Cardiac fibroblast (primary cell): ENCODE measurements at regions not wholly inside any gene's neighbourhood (a gene's known extent, or its start where the extent isn't known, plus 50 kb on each side); places are given as distances from the start of the nearest gene placed in this dataset.

ENCODE experiments used
- DNase-seq, 2 donors: peaks; one replicate each; pipeline versions ENCODE4 v3.0.0 to v3.0.0-alpha.2; 2010; ENCODE audit warnings: low read depth in 2 of 2
- H3K4me3 ChIP-seq, 2 donors: replicated peaks in 1 of 2; 1 replicate in 1 of 2; 2 replicates in 1 of 2; pipeline ENCODE4 v1.5.1; 2011; ENCODE audit warnings: low read depth in 2 of 2, low read length in 2 of 2, mild to moderate bottlenecking in 2 of 2, moderate library complexity in 1 of 2
- TF ChIP-seq, protein P1 (sequence below): IDR thresholded peaks from one replicate; pipeline ENCODE4 v1.5.1; 2011; ENCODE audit warnings: low read depth, mild to moderate bottlenecking, low read length, inconsistent platforms

DNA sequence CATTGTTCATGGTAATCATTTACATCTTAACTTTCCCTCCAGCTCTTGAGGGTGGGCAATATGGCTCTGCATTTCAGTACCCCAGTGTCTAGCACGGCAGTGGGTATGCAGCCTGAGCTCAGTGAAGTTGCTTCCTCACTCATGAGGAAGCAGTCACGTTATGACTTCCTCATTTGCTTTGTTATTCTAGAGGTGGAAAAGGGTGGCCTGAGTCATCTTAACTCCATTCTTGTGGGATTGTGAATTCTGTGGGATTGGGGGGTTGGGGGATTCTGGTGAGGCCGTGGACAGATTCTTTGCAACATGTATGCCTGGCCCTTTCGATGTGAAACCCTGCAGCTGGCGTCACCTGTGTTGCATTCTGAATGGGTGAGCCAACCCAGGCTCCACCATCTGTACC is 406.7 kb upstream of the ZNF507 start:
- TF ChIP-seq, protein P1, sequence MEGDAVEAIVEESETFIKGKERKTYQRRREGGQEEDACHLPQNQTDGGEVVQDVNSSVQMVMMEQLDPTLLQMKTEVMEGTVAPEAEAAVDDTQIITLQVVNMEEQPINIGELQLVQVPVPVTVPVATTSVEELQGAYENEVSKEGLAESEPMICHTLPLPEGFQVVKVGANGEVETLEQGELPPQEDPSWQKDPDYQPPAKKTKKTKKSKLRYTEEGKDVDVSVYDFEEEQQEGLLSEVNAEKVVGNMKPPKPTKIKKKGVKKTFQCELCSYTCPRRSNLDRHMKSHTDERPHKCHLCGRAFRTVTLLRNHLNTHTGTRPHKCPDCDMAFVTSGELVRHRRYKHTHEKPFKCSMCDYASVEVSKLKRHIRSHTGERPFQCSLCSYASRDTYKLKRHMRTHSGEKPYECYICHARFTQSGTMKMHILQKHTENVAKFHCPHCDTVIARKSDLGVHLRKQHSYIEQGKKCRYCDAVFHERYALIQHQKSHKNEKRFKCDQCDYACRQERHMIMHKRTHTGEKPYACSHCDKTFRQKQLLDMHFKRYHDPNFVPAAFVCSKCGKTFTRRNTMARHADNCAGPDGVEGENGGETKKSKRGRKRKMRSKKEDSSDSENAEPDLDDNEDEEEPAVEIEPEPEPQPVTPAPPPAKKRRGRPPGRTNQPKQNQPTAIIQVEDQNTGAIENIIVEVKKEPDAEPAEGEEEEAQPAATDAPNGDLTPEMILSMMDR, result no peak
- no peak overlapping the region for H3K4me3 ChIP-seq
- DNase-seq, result no peak

DNA sequence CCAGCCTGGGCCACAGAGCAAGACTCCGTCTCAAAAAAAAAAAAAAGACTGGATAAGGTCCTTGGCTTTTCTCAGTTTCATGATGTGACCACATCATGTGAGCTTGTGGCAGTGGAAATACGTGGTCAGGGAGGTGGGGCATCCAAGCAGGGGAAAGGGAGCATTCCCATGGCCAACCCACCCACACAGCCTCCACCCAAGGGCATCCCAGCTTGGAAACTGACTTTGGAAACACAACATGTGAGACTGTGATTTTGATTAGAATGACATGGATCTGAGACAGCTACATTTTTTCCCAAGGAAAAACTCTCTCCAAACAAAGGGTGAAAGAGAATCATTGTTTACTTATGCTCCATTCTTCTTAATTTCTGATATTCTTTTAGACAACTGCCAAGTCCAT is 405.0 kb upstream of the ZNF507 start:
- no peak for DNase-seq
- TF ChIP-seq, protein P1, result no peak
- no peak overlapping the region for H3K4me3 ChIP-seq

DNA sequence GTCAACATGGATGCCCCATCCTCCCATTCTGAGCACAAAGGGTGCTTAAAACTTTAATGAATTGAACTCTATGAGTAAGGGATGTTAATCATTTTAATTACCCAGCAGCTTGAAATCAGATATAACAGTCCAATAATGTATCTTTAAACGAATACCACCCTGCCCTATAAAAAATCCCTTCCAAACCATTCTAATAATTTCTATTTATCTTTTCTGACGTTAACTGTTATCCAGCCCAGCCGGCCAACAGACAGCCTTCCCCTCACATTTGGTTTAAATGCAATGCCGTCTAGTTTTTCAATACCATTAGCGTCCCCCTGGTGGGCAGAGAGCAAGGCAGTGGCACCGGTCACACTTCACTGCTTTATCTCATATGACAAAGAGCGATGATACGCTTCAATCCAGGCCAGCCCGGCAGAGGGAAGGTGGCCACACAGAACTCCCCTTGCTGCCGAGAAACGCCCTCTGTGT is 402.2 kb upstream of the ZNF507 start:
- H3K4me3 ChIP-seq, result no peak overlapping the region
- TF ChIP-seq, protein P1, result no peak
- DNase-seq, result no peak

DNA sequence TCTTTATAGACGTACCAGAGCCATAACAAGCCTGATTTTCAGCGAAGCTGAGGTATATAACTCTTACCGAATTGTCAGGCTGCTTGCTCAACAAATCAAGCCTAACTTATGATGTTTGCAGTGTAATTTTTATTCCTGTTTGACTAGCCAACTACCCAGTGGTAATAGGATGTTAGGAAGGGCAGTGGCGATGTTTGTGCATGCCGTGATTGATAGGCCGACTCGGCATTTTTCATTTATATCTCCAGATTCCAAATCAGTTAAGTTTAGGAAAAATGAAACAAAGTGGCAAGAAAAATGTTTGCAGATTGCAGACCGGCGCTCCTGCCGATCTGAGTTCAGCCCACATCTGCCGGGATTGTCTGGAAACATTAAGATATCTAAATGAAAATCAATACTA is 401.6 kb upstream of the ZNF507 start:
- no peak for DNase-seq
- H3K4me3 ChIP-seq, result no peak overlapping the region
- TF ChIP-seq, protein P1, result no peak

DNA sequence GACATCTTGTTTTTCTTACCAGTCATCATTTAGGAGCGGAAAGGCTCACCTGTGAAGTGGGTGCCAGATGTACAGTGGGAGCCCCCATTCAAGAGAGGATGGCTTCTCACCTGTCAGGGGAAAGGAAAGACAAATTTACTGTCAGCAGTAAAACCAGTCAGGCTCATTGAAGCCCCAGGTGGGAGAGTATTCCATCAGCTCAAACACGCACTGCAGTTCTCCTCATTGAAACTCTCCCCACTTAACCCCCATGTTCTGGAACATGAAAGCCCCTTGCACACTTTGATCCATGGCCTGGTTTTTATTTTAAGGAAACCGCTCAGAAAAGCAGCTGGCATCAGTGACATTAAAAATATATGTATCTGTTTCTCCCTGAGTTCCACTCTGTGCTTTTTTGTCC is 401.1 kb upstream of the ZNF507 start:
- no peak overlapping the region for H3K4me3 ChIP-seq
- no peak for DNase-seq
- TF ChIP-seq, protein P1, result no peak

DNA sequence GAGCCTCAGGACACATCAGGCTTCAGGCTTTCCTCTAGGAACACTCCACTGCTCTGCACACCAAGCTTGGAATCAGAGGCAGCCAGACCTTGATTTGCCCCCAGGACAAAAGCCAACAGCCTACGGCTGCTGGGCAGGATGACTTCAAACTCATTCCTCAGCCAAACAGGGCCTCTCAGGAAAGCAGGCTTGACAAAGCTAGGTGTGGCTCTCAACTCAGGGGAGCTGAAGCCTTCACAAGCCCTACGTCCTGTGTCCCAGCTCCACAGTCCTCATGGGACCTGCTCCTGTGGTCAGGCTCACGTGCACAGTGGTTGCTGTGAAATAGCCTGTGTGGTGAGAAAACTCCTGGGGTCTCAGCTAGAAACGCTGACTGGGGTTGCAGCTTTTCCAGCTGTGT is 398.9 kb upstream of the ZNF507 start:
- no peak overlapping the region for H3K4me3 ChIP-seq
- no peak for DNase-seq
- TF ChIP-seq, protein P1, result no peak

DNA sequence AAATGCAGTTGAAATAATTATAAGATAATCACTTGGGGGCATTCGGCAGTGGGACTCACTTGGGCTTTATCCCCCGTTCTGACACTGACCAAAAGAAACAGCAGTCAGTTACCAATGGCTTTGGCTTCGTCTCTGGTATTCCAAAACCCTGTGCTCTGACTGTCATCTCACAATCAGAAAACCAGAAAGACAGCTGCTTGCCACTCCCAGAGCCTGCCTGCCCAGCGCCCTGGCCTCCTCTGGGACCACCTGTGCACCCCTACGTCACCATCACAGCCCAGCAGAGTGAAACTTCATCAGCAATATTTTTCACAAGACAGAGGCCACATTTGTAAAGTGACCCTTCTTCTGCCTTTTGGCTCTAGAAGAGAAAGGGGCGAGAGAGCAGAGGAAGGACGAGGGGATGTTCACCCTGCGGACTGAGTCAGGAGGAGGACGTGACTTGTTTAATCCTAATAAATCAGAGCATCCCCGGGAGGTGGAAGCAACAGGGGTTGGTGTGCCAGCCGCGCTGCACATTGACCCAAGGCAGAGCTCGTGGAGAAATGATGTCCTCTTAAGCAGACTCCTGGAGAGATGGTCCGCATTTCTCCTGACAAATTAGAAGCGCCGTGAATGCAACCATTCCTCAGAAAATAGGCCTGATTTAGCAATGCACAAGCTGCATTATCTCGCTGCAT is 397.8 kb upstream of the ZNF507 start:
- H3K4me3 ChIP-seq, result no peak overlapping the region
- TF ChIP-seq, protein P1, result no peak
- DNase-seq, result no peak
